H1 (cell line): ENCODE measurements at regions not wholly inside any gene's neighbourhood (a gene's known extent, or its start where the extent isn't known, plus 50 kb on each side); places are given as distances from the start of the nearest gene placed in this dataset.
A peak's percentile ranks its signal among the peaks of the same experiment; 100 is the strongest.

Experiments
- CTCF ChIA-PET: fragments of 300-600 bp; sonication (Branson Sonifier 250); formaldehyde crosslinking; loops from one replicate; lab custom pipeline; 2021; ENCODE audit not compliant: partially characterized antibody; lab: Charles Lee
- POLR2A ChIA-PET: fragments of 300-600 bp; sonication (Branson Sonifier 250); formaldehyde crosslinking; loops from one replicate; lab custom pipeline; 2021; ENCODE audit warnings: inconsistent platforms; ENCODE audit not compliant: partially characterized antibody; lab: Charles Lee
- DNase-seq, 2 experiments: peaks; one replicate each; pipeline versions ENCODE4 v3.0.0 to v3.0.0-alpha.2; 2010 to 2022; ENCODE audit warnings: low spot score in 2 of 2, low read depth in 1 of 2, mixed read lengths in 1 of 2
- FAIRE-seq: peaks from 2 replicates; lab custom pipeline; 2011; peaks lifted over from hg19 to GRCh38; lab: Jason Lieb, UNC
- H2AFZ ChIP-seq: 2 replicates; pipeline ENCODE4 v1.8.1; 2012; ENCODE audit warnings: low read length, inconsistent platforms
- H2AK5ac ChIP-seq: 2 replicates; pipeline ENCODE4 v1.6.1; 2013; ENCODE audit warnings: low read depth, low read length
- H2BK120ac ChIP-seq: replicated peaks from 2 replicates; pipeline ENCODE3; 2013; ENCODE audit warnings: low read depth, low read length, inconsistent platforms
- H2BK12ac ChIP-seq: 2 replicates; pipeline ENCODE4 v1.6.1; 2013; ENCODE audit warnings: low read depth, low read length
- H2BK15ac ChIP-seq: 2 replicates; pipeline ENCODE4 v1.6.1; 2013; ENCODE audit warnings: low read length
- H2BK20ac ChIP-seq: 2 replicates; pipeline ENCODE4 v1.6.1; 2013; ENCODE audit warnings: low read length
- H2BK5ac ChIP-seq: 2 replicates; pipeline ENCODE4 v1.6.1; 2013; ENCODE audit warnings: low read depth, low read length
- H3K14ac ChIP-seq: 2 replicates; pipeline ENCODE4 v1.6.1; 2013; ENCODE audit warnings: inconsistent platforms; ENCODE audit not compliant: insufficient read length
- H3K18ac ChIP-seq: 2 replicates; pipeline ENCODE4 v1.6.1; 2013; ENCODE audit warnings: low read length; ENCODE audit errors: extremely low read depth
- H3K23ac ChIP-seq: 2 replicates; pipeline ENCODE4 v1.6.1; 2013; ENCODE audit warnings: inconsistent platforms; ENCODE audit not compliant: insufficient read length
- H3K23me2 ChIP-seq: 2 replicates; pipeline ENCODE4 v1.6.1; 2013; ENCODE audit warnings: low read depth, low read length
- H3K27ac ChIP-seq: 2 replicates; pipeline ENCODE4 v1.6.1; 2011; ENCODE audit warnings: low read depth, low read length, inconsistent platforms
- H3K27me3 ChIP-seq, 4 experiments: replicated peaks in 1 of 4; 1 replicate in 1 of 4; 2 replicates in 3 of 4; pipeline versions ENCODE4 v1.6.1 to v1.8.1; 2011 to 2013; ENCODE audit warnings: low read length in 3 of 4, mild to moderate bottlenecking in 3 of 4, inconsistent platforms in 2 of 4, mixed read lengths in 2 of 4, moderate library complexity in 1 of 4; ENCODE audit not compliant: control insufficient read depth in 3 of 4, insufficient read depth in 3 of 4; ENCODE audit errors: extremely low read depth in 1 of 4
- H3K36me3 ChIP-seq, 4 experiments: 2 replicates each; pipeline versions ENCODE4 v1.6.1 to v1.8.1; 2011 to 2013; ENCODE audit warnings: mild to moderate bottlenecking in 4 of 4, low read length in 3 of 4, moderate library complexity in 2 of 4, control low read depth in 1 of 4, inconsistent platforms in 1 of 4; ENCODE audit not compliant: insufficient read depth in 4 of 4, control insufficient read depth in 2 of 4
- H3K4ac ChIP-seq: replicated peaks from 2 replicates; pipeline ENCODE3; 2013; ENCODE audit warnings: low read length, low read depth, mixed read lengths, inconsistent platforms; ENCODE audit not compliant: insufficient read length
- H3K4me1 ChIP-seq, 4 experiments: replicated peaks in 1 of 4; 1 replicate in 1 of 4; 2 replicates in 3 of 4; pipeline versions ENCODE4 v1.6.1 to v1.8.1; 2011 to 2013; ENCODE audit warnings: low read length in 3 of 4, inconsistent platforms in 2 of 4, mixed read lengths in 1 of 4; ENCODE audit not compliant: insufficient read depth in 4 of 4, control insufficient read depth in 3 of 4
- H3K4me2 ChIP-seq, 2 experiments: 2 replicates each; pipeline versions ENCODE4 v1.6.1 to v1.8.1; 2011 to 2013; ENCODE audit warnings: low read depth in 2 of 2, low read length in 2 of 2, control low read depth in 1 of 2, inconsistent platforms in 1 of 2, mild to moderate bottlenecking in 1 of 2; ENCODE audit not compliant: insufficient read depth in 1 of 2
- H3K4me3 ChIP-seq, 4 experiments: fragments of 200-600, 300-600 bp in 1 of 4; sonication (generic), shearing (Covaris generic), sonication (Bioruptor Twin) in 1 of 4; 2 replicates each; pipeline versions ENCODE4 v1.5.1 to v1.8.1; 2011 to 2016; ENCODE audit warnings: low read length in 4 of 4, low read depth in 3 of 4, control low read depth in 2 of 4, inconsistent platforms in 2 of 4, mild to moderate bottlenecking in 2 of 4, mixed read lengths in 1 of 4, moderate library complexity in 1 of 4; ENCODE audit not compliant: insufficient read depth in 2 of 4; ENCODE audit errors: extremely low read depth in 1 of 4
- H3K56ac ChIP-seq: replicated peaks from 2 replicates; pipeline ENCODE3; 2013; ENCODE audit warnings: low read depth, mild to moderate bottlenecking, mixed read lengths, low read length, inconsistent platforms; ENCODE audit not compliant: insufficient read length
- H3K79me1 ChIP-seq: 2 replicates; pipeline ENCODE4 v1.6.1; 2013; ENCODE audit warnings: low read depth, low read length, control low read depth
- H3K79me2 ChIP-seq, 2 experiments: 2 replicates each; pipeline versions ENCODE4 v1.6.1 to v1.8.1; 2012 to 2013; ENCODE audit warnings: low read length in 2 of 2, mild to moderate bottlenecking in 2 of 2, inconsistent platforms in 1 of 2; ENCODE audit not compliant: insufficient read depth in 2 of 2, control insufficient read depth in 1 of 2
- H3K9ac ChIP-seq, 4 experiments: replicated peaks in 1 of 4; 1 replicate in 1 of 4; 2 replicates in 3 of 4; pipeline versions ENCODE4 v1.6.1 to v1.8.1; 2011 to 2013; ENCODE audit warnings: low read depth in 3 of 4, low read length in 3 of 4, control low read depth in 2 of 4, mild to moderate bottlenecking in 2 of 4, moderate library complexity in 2 of 4, inconsistent platforms in 1 of 4; ENCODE audit errors: extremely low read depth in 1 of 4
- H3K9me3 ChIP-seq, 2 experiments: 2 replicates each; pipeline versions ENCODE4 v1.6.1 to v1.8.1; 2012 to 2013; ENCODE audit warnings: mild to moderate bottlenecking in 2 of 2, moderate library complexity in 2 of 2, control low read depth in 1 of 2, inconsistent platforms in 1 of 2, low read depth in 1 of 2, low read length in 1 of 2, mixed read lengths in 1 of 2; ENCODE audit not compliant: insufficient read depth in 2 of 2
- H4K20me1 ChIP-seq, 2 experiments: replicated peaks in 1 of 2; 2 replicates each; pipeline versions ENCODE3 to v1.8.1; 2011 to 2013; ENCODE audit warnings: inconsistent platforms in 2 of 2, low read length in 2 of 2, mild to moderate bottlenecking in 1 of 2; ENCODE audit not compliant: insufficient read depth in 2 of 2, control insufficient read depth in 1 of 2
- H4K5ac ChIP-seq: 2 replicates; pipeline ENCODE4 v1.6.1; 2013; ENCODE audit warnings: low read length, low read depth, mixed read lengths, inconsistent platforms; ENCODE audit not compliant: insufficient read length
- H4K8ac ChIP-seq: 2 replicates; pipeline ENCODE4 v1.8.0; 2013; ENCODE audit warnings: mild to moderate bottlenecking, moderate library complexity, low read length, inconsistent platforms; ENCODE audit not compliant: insufficient read depth; ENCODE audit errors: extremely low read depth
- H4K91ac ChIP-seq: replicated peaks from 2 replicates; pipeline ENCODE3; 2013; ENCODE audit warnings: low read length, mixed read lengths, inconsistent platforms; ENCODE audit not compliant: insufficient read length
- BCL11A ChIP-seq, 2 experiments: IDR thresholded peaks; one replicate each; pipeline ENCODE4 v1.6.1; 2011; ENCODE audit warnings: low read depth in 2 of 2, low read length in 2 of 2, mild to moderate bottlenecking in 2 of 2
- EGR1 ChIP-seq: IDR thresholded peaks from 2 replicates; pipeline ENCODE4 v1.6.1; 2011; ENCODE audit warnings: low read depth, low read length, borderline replicate concordance
- EZH2 ChIP-seq: fragments of 200-600 bp; sonication (generic); IDR thresholded peaks from 2 replicates; pipeline ENCODE4 v1.7.1; 2012; ENCODE audit warnings: low read depth, mild to moderate bottlenecking, moderate library complexity, low read length, inconsistent platforms; ENCODE audit not compliant: severe bottlenecking
- KDM5A ChIP-seq: fragments of 200-600 bp; IDR thresholded peaks from 2 replicates; pipeline ENCODE4 v1.7.1; 2012; ENCODE audit warnings: mild to moderate bottlenecking, low read length, inconsistent platforms, mixed read lengths
- MAFK ChIP-seq: IDR thresholded peaks from 2 replicates; pipeline ENCODE4 v1.6.1; 2012; ENCODE audit warnings: low read depth, mild to moderate bottlenecking, improper control_type of control experiment, low read length
- POLR2AphosphoS5 ChIP-seq: IDR thresholded peaks from 2 replicates; pipeline ENCODE4 v1.6.1; 2011; ENCODE audit warnings: low read depth, low read length
- RAD21 ChIP-seq, 2 experiments: IDR thresholded peaks in 1 of 2; conservative IDR thresholded peaks in 1 of 2; 2 replicates each; pipeline ENCODE4 v1.6.1; 2011; ENCODE audit warnings: low read depth in 2 of 2, low read length in 2 of 2, improper control_type of control experiment in 1 of 2, inconsistent platforms in 1 of 2, mild to moderate bottlenecking in 1 of 2, moderate library complexity in 1 of 2
- RBBP5 ChIP-seq: IDR thresholded peaks from 2 replicates; pipeline ENCODE4 v1.7.1; 2012; ENCODE audit warnings: low read depth, mild to moderate bottlenecking, inconsistent platforms, low read length, moderate library complexity, borderline replicate concordance
- SIRT6 ChIP-seq: IDR thresholded peaks from one replicate; pipeline ENCODE4 v1.7.1; 2012; ENCODE audit warnings: low read length, inconsistent platforms
- SIX5 ChIP-seq: IDR thresholded peaks from 2 replicates; pipeline ENCODE4 v1.6.1; 2011; ENCODE audit warnings: mild to moderate bottlenecking, low read depth, low read length
- SP4 ChIP-seq: IDR thresholded peaks from 2 replicates; pipeline ENCODE4 v1.6.1; 2012; ENCODE audit warnings: low read length, inconsistent platforms
- SUZ12 ChIP-seq: fragments of 200-600 bp; sonication (generic); IDR thresholded peaks from 2 replicates; pipeline ENCODE4 v1.6.1; 2012; ENCODE audit warnings: mild to moderate bottlenecking, inconsistent platforms, low read length, moderate library complexity, mixed read lengths
- TAF1 ChIP-seq: IDR thresholded peaks from 2 replicates; pipeline ENCODE4 v1.6.1; 2011; ENCODE audit warnings: mild to moderate bottlenecking, low read depth, low read length
- YY1 ChIP-seq: IDR thresholded peaks from 2 replicates; pipeline ENCODE4 v1.6.1; 2011; ENCODE audit warnings: low read depth, mild to moderate bottlenecking, low read length
- WGBS, 2 experiments: shearing (Covaris generic) in 1 of 2; methylation state at CpG; one replicate each; pipeline versions ENCODE4 v1.1.6 to v1.1.7; 2013 to 2015; ENCODE audit warnings: low lambda C conversion rate in 2 of 2, mixed read lengths in 2 of 2, inconsistent platforms in 1 of 2, low coverage in 1 of 2, missing lambda C conversion rate in 1 of 2; ENCODE audit not compliant: insufficient replicate concordance in 2 of 2, insufficient coverage in 1 of 2, insufficient read length in 1 of 2; ENCODE audit errors: extremely low coverage in 1 of 2, missing lambda C conversion rate in 1 of 2; 5-methylcytosine and 5-hydroxymethylcytosine counted together

DNA sequence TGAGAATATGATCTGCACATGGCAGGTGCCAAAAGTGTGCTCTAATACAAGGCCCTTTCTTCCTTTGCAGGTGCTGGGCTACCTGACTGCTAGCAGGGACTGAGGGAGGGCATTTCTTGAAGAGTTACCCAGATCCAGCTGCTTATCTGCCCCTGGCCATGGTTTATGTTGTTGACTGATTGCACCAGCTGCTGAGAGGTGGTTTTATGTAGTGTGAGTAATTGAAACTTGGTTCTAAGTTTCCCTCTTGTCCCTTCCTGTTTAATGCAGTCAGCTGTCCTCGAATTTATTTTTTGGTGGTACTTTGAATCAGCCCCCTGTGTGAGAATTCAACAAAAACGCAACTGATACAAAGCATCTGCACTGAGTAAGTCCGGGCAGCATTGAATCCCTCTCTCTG is 288.3 kb upstream of the C2CD4B start:
- Histone ChIP-seq H3K9me3 (no peaks in the 10 kb centered on the region), H3K56ac (no peak overlapping the region), H3K23me2 (no peaks in the 10 kb centered on the region; the same call in 1 of the 2 replicates), H3K4me2 (no peak overlapping the region), H3K27ac (no peak overlapping the region), H2BK12ac (no peak overlapping the region), H2BK120ac (peak overlapping the region; percentile 18), H2AFZ (no peak overlapping the region), H2BK20ac (no peak overlapping the region), H2BK15ac (no peak overlapping the region), H3K4ac (no peak overlapping the region), H2BK5ac (no peak overlapping the region), H3K27me3 (no peaks in the 10 kb centered on the region; a peak in 2 of 7 replicates), H3K23ac (no peak overlapping the region), H3K4me1 (peaks cover 5 to 21% (median 13%) of the 10 kb centered on the region in 4 experiments), H3K79me1 (peaks cover 2% of the 10 kb centered on the region), H2AK5ac (no peak overlapping the region), H3K4me3 (no peak overlapping the region), H4K5ac (no peak overlapping the region), H3K18ac (no peak overlapping the region), H3K79me2 (no peaks in the 10 kb centered on the region), H3K36me3 (no peaks in the 10 kb centered on the region), H4K91ac (no peak overlapping the region), H3K14ac (no peak overlapping the region), H4K20me1 (no peaks in the 10 kb centered on the region), H4K8ac (no peak overlapping the region), H3K9ac (no peak overlapping the region)
- CTCF ChIA-PET = interaction anchor here (0.6 to 1.2 kb wide), 2 partner anchors 88 to 288 kb away, joined by 3 read pairs; no protein-coding TSS in a partner anchor
- POLR2A ChIA-PET = no interaction called here
- DNase-seq (no peak), FAIRE-seq (no peak)
- WGBS, 2 experiments = 82% methylated on average over 3 of the region's 3 CpGs; no CpG with 5 or more reads in 1 of the 2 experiments
- no peak for TF ChIP-seq MAFK
- TF ChIP-seq EGR1 = no peak
- no peak for TF ChIP-seq EZH2
- no peak for TF ChIP-seq POLR2AphosphoS5
- TF ChIP-seq BCL11A (IDR thresholded peaks at IDR 0.05; ENCODE audit: low read depth in 2 of 2, low read length in 2 of 2) = no peak
- no peak for TF ChIP-seq SIX5
- no peak for TF ChIP-seq YY1
- TF ChIP-seq TAF1 = no peak
- TF ChIP-seq RBBP5 = no peak
- TF ChIP-seq SUZ12 = no peak
- TF ChIP-seq SP4 = no peak
- no peak for TF ChIP-seq KDM5A
- no peak for TF ChIP-seq RAD21 (IDR thresholded peaks at IDR 0.05 in 1 of 2, conservative IDR thresholded peaks at IDR 0.05 in 1 of 2; ENCODE audit: low read depth in 2 of 2, low read length in 2 of 2)
- TF ChIP-seq SIRT6 = no peak
